OCI-LY7 (cell line): ENCODE measurements at regions not wholly inside any gene's neighbourhood (a gene's known extent, or its start where the extent isn't known, plus 50 kb on each side); places are given as distances from the start of the nearest gene placed in this dataset.

Experiments
- CTCF ChIP-seq: fragments of 200-600 bp; sonication (generic); conservative IDR thresholded peaks from 2 replicates; pipeline ENCODE4 v1.5.1; 2014; ENCODE audit warnings: mild to moderate bottlenecking, antibody characterized with exemption, low read length, moderate library complexity, mixed read lengths
- EZH2phosphoT487 ChIP-seq: fragments of 200-600 bp; sonication (generic); IDR thresholded peaks from 2 replicates; pipeline ENCODE4 v1.6.1; 2018; ENCODE audit warnings: low read depth, borderline replicate concordance, mild to moderate bottlenecking, mixed run types, antibody characterized with exemption, low read length, moderate library complexity, mixed read lengths

- TF ChIP-seq CTCF: no peak
- TF ChIP-seq EZH2phosphoT487: no peak
Measured at GRCh38 chr5:68139611-68140441, 75.7 kb upstream of the PIK3R1 start.
